ENCODE measurements at regions not wholly inside any gene's neighbourhood (a gene's known extent, or its start where the extent isn't known, plus 50 kb on each side); places are given as distances from the start of the nearest gene placed in this dataset.

DNA sequence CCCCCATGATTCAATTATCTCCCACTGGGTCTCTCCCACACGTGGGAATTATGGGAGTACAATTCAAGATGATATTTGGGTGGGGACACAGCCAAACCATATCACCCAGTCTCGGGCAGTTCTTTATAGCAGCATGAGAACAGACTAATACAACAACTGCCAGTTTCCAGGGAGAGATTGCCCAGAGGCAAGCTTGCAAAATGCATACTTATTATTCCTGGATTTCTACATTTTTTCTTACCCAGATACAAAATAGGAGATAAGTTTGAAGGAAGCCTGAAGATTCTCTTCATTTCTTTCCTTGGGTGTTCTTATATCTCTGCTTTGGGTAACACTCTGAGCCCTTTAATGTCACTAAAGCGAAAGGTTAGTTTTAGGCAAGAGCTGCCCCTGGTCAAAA is 691.2 kb downstream of the TAF11L14 start:
- Histone ChIP-seq H3K4me1 (no peaks in the 10 kb centered on the region), H3K4me3 (ENCODE audit: low read depth, low read length) (no peak overlapping the region), H3K27me3 (ENCODE audit: control insufficient read depth, insufficient read depth, low read length) (no peaks in the 10 kb centered on the region), H3K36me3 (ENCODE audit: control insufficient read depth, insufficient read depth, low read length) (no peaks in the 10 kb centered on the region), H3K9ac (no peak overlapping the region), H2AFZ (no peak overlapping the region), H3K4me2 (ENCODE audit: low read length) (no peak overlapping the region), H3K27ac (no peak overlapping the region), H3K79me2 (no peaks in the 10 kb centered on the region), H3K9me3 (ENCODE audit: control insufficient read depth, low read length) (no peaks in the 10 kb centered on the region)
- TF ChIP-seq, protein P1, sequence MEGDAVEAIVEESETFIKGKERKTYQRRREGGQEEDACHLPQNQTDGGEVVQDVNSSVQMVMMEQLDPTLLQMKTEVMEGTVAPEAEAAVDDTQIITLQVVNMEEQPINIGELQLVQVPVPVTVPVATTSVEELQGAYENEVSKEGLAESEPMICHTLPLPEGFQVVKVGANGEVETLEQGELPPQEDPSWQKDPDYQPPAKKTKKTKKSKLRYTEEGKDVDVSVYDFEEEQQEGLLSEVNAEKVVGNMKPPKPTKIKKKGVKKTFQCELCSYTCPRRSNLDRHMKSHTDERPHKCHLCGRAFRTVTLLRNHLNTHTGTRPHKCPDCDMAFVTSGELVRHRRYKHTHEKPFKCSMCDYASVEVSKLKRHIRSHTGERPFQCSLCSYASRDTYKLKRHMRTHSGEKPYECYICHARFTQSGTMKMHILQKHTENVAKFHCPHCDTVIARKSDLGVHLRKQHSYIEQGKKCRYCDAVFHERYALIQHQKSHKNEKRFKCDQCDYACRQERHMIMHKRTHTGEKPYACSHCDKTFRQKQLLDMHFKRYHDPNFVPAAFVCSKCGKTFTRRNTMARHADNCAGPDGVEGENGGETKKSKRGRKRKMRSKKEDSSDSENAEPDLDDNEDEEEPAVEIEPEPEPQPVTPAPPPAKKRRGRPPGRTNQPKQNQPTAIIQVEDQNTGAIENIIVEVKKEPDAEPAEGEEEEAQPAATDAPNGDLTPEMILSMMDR (IDR thresholded peaks at IDR 0.05) = no peak

DNA sequence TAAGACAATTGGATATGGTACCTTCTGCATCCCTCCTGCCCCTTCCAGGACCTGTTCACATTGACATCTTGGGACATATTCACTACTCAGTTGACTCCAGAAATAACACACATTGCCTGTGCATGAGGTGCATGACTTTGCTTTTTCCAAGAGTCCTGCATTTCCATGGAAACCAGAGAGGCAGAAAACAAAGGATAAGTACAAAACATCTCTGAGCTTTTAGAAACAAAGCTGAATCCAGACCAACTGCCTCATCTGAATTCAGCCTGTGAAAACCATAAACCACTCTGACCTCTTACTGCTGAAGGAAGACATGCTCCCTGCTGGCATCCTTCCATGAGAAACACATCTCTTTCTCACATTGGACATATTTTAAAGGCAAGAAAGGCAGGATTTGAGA is 695.1 kb downstream of the TAF11L14 start:
- Histone ChIP-seq H3K4me2 (ENCODE audit: low read length) (no peak overlapping the region), H3K36me3 (ENCODE audit: control insufficient read depth, insufficient read depth, low read length) (no peaks in the 10 kb centered on the region), H3K9ac (no peak overlapping the region), H3K4me3 (ENCODE audit: low read depth, low read length) (no peak overlapping the region), H3K27ac (no peak overlapping the region), H3K4me1 (no peaks in the 10 kb centered on the region), H3K79me2 (no peaks in the 10 kb centered on the region), H3K27me3 (ENCODE audit: control insufficient read depth, insufficient read depth, low read length) (no peaks in the 10 kb centered on the region), H3K9me3 (ENCODE audit: control insufficient read depth, low read length) (no peaks in the 10 kb centered on the region), H2AFZ (no peak overlapping the region)
- TF ChIP-seq, protein P1 (IDR thresholded peaks at IDR 0.05) = no peak

DNA sequence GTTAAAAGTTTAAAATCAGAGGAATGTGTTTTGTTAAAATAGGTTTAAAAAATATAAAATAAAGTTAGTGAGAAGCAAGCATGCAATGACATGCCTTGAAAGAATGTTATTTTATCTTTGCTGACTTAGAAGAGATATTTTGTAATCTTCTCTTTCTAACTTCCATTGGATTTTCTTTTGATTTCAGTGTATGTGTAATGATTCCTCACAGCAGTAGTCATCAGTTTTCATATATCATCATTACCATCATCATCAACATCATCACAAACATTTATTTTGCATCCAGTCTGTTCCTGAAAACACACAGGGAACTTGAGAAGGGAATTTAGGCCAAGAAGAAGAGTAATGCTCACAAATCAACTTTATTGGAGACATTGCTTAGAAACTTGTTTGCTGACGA is 699.6 kb downstream of the TAF11L14 start:
- no peaks in the 10 kb centered on the region for H3K4me1 ChIP-seq
- H3K9ac ChIP-seq = no peak overlapping the region
- no peak overlapping the region for H3K4me3 ChIP-seq (ENCODE audit: low read depth, low read length)
- no peak overlapping the region for H3K4me2 ChIP-seq (ENCODE audit: low read length)
- H3K9me3 ChIP-seq (ENCODE audit: control insufficient read depth, low read length) = no peaks in the 10 kb centered on the region
- TF ChIP-seq, protein P1 (IDR thresholded peaks at IDR 0.05) = no peak
- H3K27ac ChIP-seq = no peak overlapping the region
- no peaks in the 10 kb centered on the region for H3K27me3 ChIP-seq (ENCODE audit: control insufficient read depth, insufficient read depth, low read length)
- H3K79me2 ChIP-seq = no peaks in the 10 kb centered on the region
- no peak overlapping the region for H2AFZ ChIP-seq
- no peaks in the 10 kb centered on the region for H3K36me3 ChIP-seq (ENCODE audit: control insufficient read depth, insufficient read depth, low read length)

DNA sequence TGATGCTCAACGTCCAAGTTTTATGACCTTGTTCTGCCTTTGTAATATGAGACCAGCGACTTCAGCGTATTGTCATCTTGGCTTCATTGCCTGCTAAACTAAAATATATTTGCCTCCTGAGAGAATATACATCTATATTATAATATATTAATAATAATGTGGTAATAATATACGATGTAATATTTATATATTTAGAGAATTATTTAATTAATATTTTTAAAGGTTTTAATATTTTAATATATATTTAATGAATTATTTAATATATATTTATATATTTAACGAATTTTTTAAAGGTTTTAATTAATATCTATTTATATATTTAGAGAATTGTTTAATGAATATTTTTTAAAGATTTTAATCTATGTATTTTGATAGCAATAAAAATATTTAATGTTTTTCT is 700.7 kb downstream of the TAF11L14 start:
- Histone ChIP-seq H3K27ac (no peak overlapping the region), H3K79me2 (no peaks in the 10 kb centered on the region)

DNA sequence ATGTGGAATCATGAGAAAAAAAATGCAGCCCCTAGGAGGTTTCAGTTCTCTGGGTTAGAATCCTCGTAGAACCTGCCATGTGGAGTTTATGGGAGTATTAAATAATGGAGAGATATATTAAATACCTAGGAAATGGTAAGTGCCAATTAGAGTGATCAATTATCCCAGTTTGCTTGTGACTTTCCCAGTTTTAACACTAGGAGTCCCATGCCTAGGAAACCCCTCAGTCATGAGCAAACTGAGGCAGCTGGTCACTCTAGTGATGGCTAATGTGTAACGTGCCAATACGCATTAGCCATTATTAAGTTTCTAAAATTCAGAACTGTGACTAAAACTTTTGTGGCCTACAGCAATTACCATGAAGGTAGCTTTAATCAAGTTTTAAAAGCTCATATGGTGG is 720.6 kb downstream of the TAF11L14 start:
- Histone ChIP-seq H3K4me1 (no peaks in the 10 kb centered on the region), H3K4me2 (ENCODE audit: low read length) (no peak overlapping the region), H3K4me3 (ENCODE audit: low read depth, low read length) (no peak overlapping the region), H3K9me3 (ENCODE audit: control insufficient read depth, low read length) (no peaks in the 10 kb centered on the region), H3K27me3 (ENCODE audit: control insufficient read depth, insufficient read depth, low read length) (no peaks in the 10 kb centered on the region), H3K27ac (no peak overlapping the region), H3K36me3 (ENCODE audit: control insufficient read depth, insufficient read depth, low read length) (no peaks in the 10 kb centered on the region), H2AFZ (no peak overlapping the region), H3K9ac (no peak overlapping the region), H3K79me2 (no peaks in the 10 kb centered on the region)
- TF ChIP-seq, protein P1 (IDR thresholded peaks at IDR 0.05) = no peak

More for the DNA sequence above, 700.7 kb downstream of the TAF11L14 start:
- Histone ChIP-seq H3K9ac (no peak overlapping the region), H3K9me3 (ENCODE audit: control insufficient read depth, low read length) (no peaks in the 10 kb centered on the region), H3K36me3 (ENCODE audit: control insufficient read depth, insufficient read depth, low read length) (no peaks in the 10 kb centered on the region), H3K4me3 (ENCODE audit: low read depth, low read length) (no peak overlapping the region), H3K4me2 (ENCODE audit: low read length) (no peak overlapping the region), H2AFZ (no peak overlapping the region), H3K4me1 (no peaks in the 10 kb centered on the region), H3K27me3 (ENCODE audit: control insufficient read depth, insufficient read depth, low read length) (no peaks in the 10 kb centered on the region)
- TF ChIP-seq, protein P1 (IDR thresholded peaks at IDR 0.05) = no peak
